Neuron (in vitro differentiated cells): ENCODE measurements at regions not wholly inside any gene's neighbourhood (a gene's known extent, or its start where the extent isn't known, plus 50 kb on each side); places are given as distances from the start of the nearest gene placed in this dataset.

Experiments
- H2AFZ ChIP-seq: one replicate; pipeline ENCODE4 v1.6.1; 2013; ENCODE audit warnings: low read depth, mild to moderate bottlenecking, inconsistent platforms, low read length, moderate library complexity
- H3K27me3 ChIP-seq: one replicate; pipeline ENCODE4 v1.6.1; 2013; ENCODE audit warnings: low read length; ENCODE audit not compliant: insufficient read depth
- H3K36me3 ChIP-seq: one replicate; pipeline ENCODE4 v1.6.1; 2013; ENCODE audit warnings: low read length; ENCODE audit not compliant: insufficient read depth
- H3K4me1 ChIP-seq: one replicate; pipeline ENCODE4 v1.6.1; 2013; ENCODE audit warnings: low read length; ENCODE audit not compliant: insufficient read depth
- H3K4me3 ChIP-seq: 2 replicates; pipeline ENCODE4 v1.5.1; 2013; ENCODE audit warnings: mild to moderate bottlenecking, low read length, moderate library complexity
- H3K9me3 ChIP-seq: one replicate; pipeline ENCODE4 v1.6.1; 2013; ENCODE audit warnings: low read length

GRCh38 chr16:86239381-86239780 lies 270.9 kb upstream of the FOXF1 start:
- Histone ChIP-seq H3K9me3 (no peaks in the 10 kb centered on the region), H3K4me1 (no peaks in the 10 kb centered on the region), H3K4me3 (no peak overlapping the region), H3K27me3 (peaks cover 23% of the 10 kb centered on the region), H3K36me3 (no peaks in the 10 kb centered on the region), H2AFZ (no peak overlapping the region)

- no peaks in the 10 kb centered on the region for H3K36me3 ChIP-seq
- H3K9me3 ChIP-seq = no peaks in the 10 kb centered on the region
- no peak overlapping the region for H3K4me3 ChIP-seq
- H3K27me3 ChIP-seq = peaks cover 23% of the 10 kb centered on the region
- H3K4me1 ChIP-seq = no peaks in the 10 kb centered on the region
- H2AFZ ChIP-seq = no peak overlapping the region
Measured at GRCh38 chr16:86240716-86241363, 269.5 kb upstream of the FOXF1 start.

- peaks cover 23% of the 10 kb centered on the region for H3K27me3 ChIP-seq
Measured at GRCh38 chr16:86241681-86242080, 268.6 kb upstream of the FOXF1 start.

DNA sequence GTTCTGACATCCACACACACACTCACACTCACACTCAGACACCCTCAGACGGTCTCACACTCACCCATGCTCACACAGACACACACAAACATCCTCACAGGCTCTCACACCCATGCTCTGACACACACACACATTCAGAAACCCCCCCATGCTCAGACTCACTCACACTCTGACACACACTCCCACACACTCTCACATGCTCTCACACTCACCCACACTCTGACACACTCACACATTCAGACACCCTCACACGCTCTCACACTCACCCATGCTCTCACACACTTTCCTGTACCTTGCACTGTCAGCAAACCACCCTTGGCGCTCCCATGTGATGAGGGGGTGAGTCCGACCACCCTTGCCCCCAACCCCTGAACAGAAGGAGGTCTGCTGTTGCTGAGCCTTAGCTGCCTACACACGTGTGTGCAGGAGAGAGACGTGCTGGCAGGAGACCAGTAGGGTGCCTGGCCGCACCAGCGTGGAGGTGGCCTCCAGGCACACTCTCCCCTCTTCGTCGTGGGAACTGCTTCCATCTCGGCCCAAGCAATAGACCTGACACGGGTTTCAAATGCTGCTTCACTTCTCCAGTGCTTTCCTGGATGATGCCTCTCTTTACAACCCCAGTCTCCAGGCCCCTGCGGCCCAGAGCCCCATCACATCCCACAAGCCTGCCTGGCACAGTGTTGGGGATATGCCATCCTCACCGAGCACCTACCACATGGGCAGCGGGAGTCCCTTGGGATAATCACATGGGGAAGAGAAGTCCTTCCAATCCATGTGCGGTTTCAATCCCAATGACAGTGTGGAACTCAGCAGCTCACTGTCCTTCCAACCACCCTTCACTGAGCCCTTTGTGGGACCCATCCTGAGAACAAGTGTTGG lies 267.8 kb upstream of the FOXF1 start:
- no peaks in the 10 kb centered on the region for H3K9me3 ChIP-seq

More at GRCh38 chr16:86241681-86242080, 268.6 kb upstream of the FOXF1 start:
- Histone ChIP-seq H2AFZ (no peak overlapping the region), H3K9me3 (no peaks in the 10 kb centered on the region), H3K36me3 (no peaks in the 10 kb centered on the region), H3K4me1 (no peaks in the 10 kb centered on the region), H3K4me3 (no peak overlapping the region)

GRCh38 chr16:86243123-86243473 lies 267.2 kb upstream of the FOXF1 start:
- Histone ChIP-seq H3K36me3 (no peaks in the 10 kb centered on the region), H3K27me3 (peaks cover 23% of the 10 kb centered on the region), H3K9me3 (no peaks in the 10 kb centered on the region)

More for the DNA sequence above, 267.8 kb upstream of the FOXF1 start:
- Histone ChIP-seq H3K36me3 (no peaks in the 10 kb centered on the region), H3K4me1 (no peaks in the 10 kb centered on the region), H3K4me3 (no peak overlapping the region), H2AFZ (no peak overlapping the region), H3K27me3 (peaks cover 23% of the 10 kb centered on the region)

DNA sequence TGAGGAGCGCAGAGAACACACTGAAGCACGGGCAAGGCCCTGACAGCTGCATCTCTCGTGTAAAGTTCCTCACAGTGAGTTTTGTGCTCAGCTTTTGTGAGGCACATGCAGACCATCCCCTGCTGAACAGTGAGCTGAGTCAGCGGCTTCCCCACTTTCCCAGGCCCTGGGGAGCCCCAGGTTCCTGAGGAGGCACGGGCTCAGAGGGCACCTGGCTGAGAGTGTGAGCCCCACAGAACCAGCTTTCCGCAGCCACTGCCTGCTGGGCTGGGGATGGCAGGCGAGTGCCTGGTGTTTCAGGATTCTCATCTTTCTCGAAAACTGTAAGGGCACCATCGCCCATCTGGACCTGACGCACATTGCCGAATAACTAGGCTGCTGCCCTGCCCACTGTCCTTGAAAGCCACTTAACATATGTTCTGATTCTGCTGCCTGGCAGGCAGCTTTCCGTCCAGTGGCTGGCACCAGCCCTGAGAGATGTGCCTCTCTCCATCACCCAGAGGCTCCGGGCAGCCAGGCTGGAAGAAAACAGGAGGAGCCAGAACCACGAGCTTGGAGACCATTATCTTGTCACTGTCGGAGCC lies 266.7 kb upstream of the FOXF1 start:
- H2AFZ ChIP-seq = no peak overlapping the region
- no peaks in the 10 kb centered on the region for H3K4me1 ChIP-seq
- H3K9me3 ChIP-seq = no peaks in the 10 kb centered on the region
- H3K36me3 ChIP-seq = no peaks in the 10 kb centered on the region
- H3K27me3 ChIP-seq = peaks cover 29% of the 10 kb centered on the region
- H3K4me3 ChIP-seq = no peak overlapping the region

More at GRCh38 chr16:86243123-86243473, 267.2 kb upstream of the FOXF1 start:
- Histone ChIP-seq H3K4me3 (no peak overlapping the region), H3K4me1 (no peaks in the 10 kb centered on the region), H2AFZ (no peak overlapping the region)

GRCh38 chr16:86244158-86244557 lies 266.2 kb upstream of the FOXF1 start:
- Histone ChIP-seq H2AFZ (no peak overlapping the region), H3K27me3 (peaks cover 30% of the 10 kb centered on the region), H3K4me1 (no peaks in the 10 kb centered on the region), H3K36me3 (no peaks in the 10 kb centered on the region), H3K9me3 (no peaks in the 10 kb centered on the region), H3K4me3 (no peak overlapping the region)

- Histone ChIP-seq H2AFZ (no peak overlapping the region), H3K4me3 (no peak overlapping the region), H3K36me3 (no peaks in the 10 kb centered on the region), H3K27me3 (peaks cover 30% of the 10 kb centered on the region), H3K4me1 (no peaks in the 10 kb centered on the region), H3K9me3 (no peaks in the 10 kb centered on the region)
Measured at GRCh38 chr16:86244936-86245335, 265.4 kb upstream of the FOXF1 start.

- Histone ChIP-seq H3K27me3 (peaks cover 30% of the 10 kb centered on the region), H3K36me3 (no peaks in the 10 kb centered on the region), H3K9me3 (no peaks in the 10 kb centered on the region), H3K4me3 (no peak overlapping the region), H2AFZ (no peak overlapping the region), H3K4me1 (no peaks in the 10 kb centered on the region)
Measured at GRCh38 chr16:86245351-86245750, 265.0 kb upstream of the FOXF1 start.

DNA sequence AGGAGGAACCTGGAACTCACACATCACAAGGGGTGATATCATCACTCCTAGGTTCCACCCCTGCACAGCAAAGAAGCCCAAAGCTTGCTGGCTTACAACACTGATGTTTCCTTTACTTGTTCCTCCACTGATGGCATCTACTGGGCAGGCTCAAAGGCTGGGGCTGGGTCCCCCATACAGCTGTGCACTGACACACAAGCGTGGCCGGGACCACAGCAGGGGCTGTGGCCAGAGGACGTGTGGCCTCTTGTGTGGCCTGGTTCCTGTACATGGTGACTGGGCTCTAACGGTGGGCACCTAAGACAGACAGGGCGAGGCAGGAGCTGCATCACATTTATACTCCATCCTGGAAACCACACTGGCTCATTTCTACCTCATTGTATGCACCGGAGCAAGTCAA lies 264.4 kb upstream of the FOXF1 start:
- no peaks in the 10 kb centered on the region for H3K9me3 ChIP-seq
- peaks cover 30% of the 10 kb centered on the region for H3K27me3 ChIP-seq
- H3K4me1 ChIP-seq = no peaks in the 10 kb centered on the region
- no peak overlapping the region for H2AFZ ChIP-seq
- H3K4me3 ChIP-seq = no peak overlapping the region
- no peaks in the 10 kb centered on the region for H3K36me3 ChIP-seq

DNA sequence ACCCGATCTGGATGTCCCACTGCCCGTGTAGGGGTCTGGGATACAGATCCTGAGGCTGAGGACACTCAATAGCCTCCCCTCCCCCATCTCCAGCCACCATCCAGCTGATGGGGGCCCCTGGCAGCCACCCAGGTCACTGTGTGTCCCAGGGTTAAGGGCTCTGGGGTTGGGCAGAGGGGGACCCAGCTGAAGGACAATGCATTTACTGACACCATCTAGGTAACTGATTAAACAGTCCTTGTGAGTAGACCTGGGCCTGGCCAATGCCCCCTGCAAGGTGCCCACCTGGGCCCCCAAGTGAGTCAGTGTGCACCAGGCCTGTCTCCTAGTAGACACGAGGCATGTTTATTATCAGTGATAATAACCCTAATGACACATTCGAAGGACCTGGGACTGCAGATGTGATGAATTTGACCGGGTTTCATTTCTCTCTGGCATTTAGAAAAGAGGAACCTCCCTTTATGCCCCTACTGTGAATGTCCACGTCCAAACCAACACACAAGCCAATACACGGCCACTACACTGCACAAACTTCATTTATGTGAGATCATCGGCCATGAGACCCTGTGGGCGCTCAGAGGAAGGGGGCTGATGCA lies 261.9 kb upstream of the FOXF1 start:
- Histone ChIP-seq H3K27me3 (peaks cover 12% of the 10 kb centered on the region), H2AFZ (no peak overlapping the region), H3K36me3 (no peaks in the 10 kb centered on the region), H3K9me3 (no peaks in the 10 kb centered on the region), H3K4me1 (no peaks in the 10 kb centered on the region), H3K4me3 (no peak overlapping the region)

GRCh38 chr16:86249631-86250030 lies 260.7 kb upstream of the FOXF1 start:
- Histone ChIP-seq H3K4me1 (no peaks in the 10 kb centered on the region), H3K4me3 (no peak overlapping the region), H3K9me3 (no peaks in the 10 kb centered on the region), H3K36me3 (no peaks in the 10 kb centered on the region), H2AFZ (no peak overlapping the region), H3K27me3 (peaks cover 7% of the 10 kb centered on the region)

- no peaks in the 10 kb centered on the region for H3K36me3 ChIP-seq
- H3K4me3 ChIP-seq = no peak overlapping the region
- peaks cover 7% of the 10 kb centered on the region for H3K27me3 ChIP-seq
- no peaks in the 10 kb centered on the region for H3K9me3 ChIP-seq
- H2AFZ ChIP-seq = no peak overlapping the region
- H3K4me1 ChIP-seq = no peaks in the 10 kb centered on the region
Measured at GRCh38 chr16:86251682-86252081, 258.6 kb upstream of the FOXF1 start.
